ENCODE measurements at regions not wholly inside any gene's neighbourhood (a gene's known extent, or its start where the extent isn't known, plus 50 kb on each side); places are given as distances from the start of the nearest gene placed in this dataset.

- H3K27ac ChIP-seq, result no peak overlapping the region
- no peaks in the 10 kb centered on the region for H3K36me3 ChIP-seq
- ATAC-seq, result no peak
- H3K4me3 ChIP-seq, result no peak overlapping the region
- no peaks in the 10 kb centered on the region for H3K4me1 ChIP-seq
- no peaks in the 10 kb centered on the region for H3K9me3 ChIP-seq
- TF ChIP-seq POLR2A (IDR thresholded peaks at IDR 0.05) (no peak), POLR2AphosphoS5 (IDR thresholded peaks at IDR 0.05) (no peak), EP300 (IDR thresholded peaks at IDR 0.05) (no peak), CTCF (IDR thresholded peaks at IDR 0.05) (no peak)
- 82 to 87% methylated on average over 2 of the region's 2 CpGs for WGBS, 2 donors (ENCODE audit: low coverage in 1 of 2)
- no peaks in the 10 kb centered on the region for H3K27me3 ChIP-seq
These were observed 305.2 kb downstream of the RAB38 start for GRCh38 chr11:87870086-87870485.

GRCh38 chr11:87866951-87867350 is 308.3 kb downstream of the RAB38 start:
- Histone ChIP-seq H3K9me3 (no peaks in the 10 kb centered on the region), H3K27ac (no peak overlapping the region), H3K4me1 (no peaks in the 10 kb centered on the region), H3K27me3 (no peaks in the 10 kb centered on the region), H3K4me3 (no peak overlapping the region), H3K36me3 (no peaks in the 10 kb centered on the region)
- 17 to 31% methylated on average over 1 of the region's 1 CpG for WGBS, 2 donors (ENCODE audit: low coverage in 1 of 2)
- TF ChIP-seq POLR2A (IDR thresholded peaks at IDR 0.05), result no peak
- ATAC-seq, result no peak

- TF ChIP-seq POLR2A (IDR thresholded peaks at IDR 0.05), result no peak
- no peak for TF ChIP-seq EP300 (IDR thresholded peaks at IDR 0.05)
- no peak for TF ChIP-seq CTCF (IDR thresholded peaks at IDR 0.05)
- TF ChIP-seq POLR2AphosphoS5 (IDR thresholded peaks at IDR 0.05), result no peak
- Histone ChIP-seq H3K36me3 (no peaks in the 10 kb centered on the region), H3K4me1 (peaks cover 0 to 9% (median 2%) of the 10 kb centered on the region in 3 donors), H3K9me3 (no peaks in the 10 kb centered on the region), H3K27me3 (no peaks in the 10 kb centered on the region), H3K4me3 (no peak overlapping the region), H3K27ac (no peak overlapping the region)
- ATAC-seq, result no peak
- whole genome bisulfite sequencing, 2 donors (ENCODE audit: low coverage in 1 of 2), result 51 to 71% methylated on average over 4 of the region's 4 CpGs
These were observed 314.2 kb downstream of the RAB38 start for GRCh38 chr11:87861030-87861429.

GRCh38 chr11:87859636-87860035 is 315.6 kb downstream of the RAB38 start:
- Histone ChIP-seq H3K9me3 (no peaks in the 10 kb centered on the region), H3K36me3 (no peaks in the 10 kb centered on the region), H3K4me3 (no peak overlapping the region), H3K4me1 (peaks cover 0 to 9% (median 2%) of the 10 kb centered on the region in 3 donors), H3K27ac (no peak overlapping the region), H3K27me3 (no peaks in the 10 kb centered on the region)
- TF ChIP-seq POLR2AphosphoS5 (IDR thresholded peaks at IDR 0.05) (peak; percentile 42), POLR2A (IDR thresholded peaks at IDR 0.05) (no peak)
- WGBS, 2 donors (ENCODE audit: low coverage in 1 of 2), result 20 to 30% methylated on average over 1 of the region's 1 CpG
- ATAC-seq, result no peak

- Histone ChIP-seq H3K27ac (no peak overlapping the region), H3K4me1 (no peaks in the 10 kb centered on the region), H3K27me3 (no peaks in the 10 kb centered on the region), H3K4me3 (no peak overlapping the region), H3K36me3 (no peaks in the 10 kb centered on the region), H3K9me3 (no peaks in the 10 kb centered on the region)
- no peak for ATAC-seq
- 71 to 88% methylated on average over 1 of the region's 1 CpG for WGBS, 2 donors (ENCODE audit: low coverage in 1 of 2)
- no peak for TF ChIP-seq CTCF (IDR thresholded peaks at IDR 0.05)
These were observed 323.4 kb downstream of the RAB38 start for GRCh38 chr11:87851827-87852226.

- TF ChIP-seq EP300 (IDR thresholded peaks at IDR 0.05) (no peak), POLR2A (IDR thresholded peaks at IDR 0.05) (no peak), CTCF (IDR thresholded peaks at IDR 0.05) (no peak), POLR2AphosphoS5 (IDR thresholded peaks at IDR 0.05) (no peak)
- no peaks in the 10 kb centered on the region for H3K4me1 ChIP-seq
These were observed 324.0 kb downstream of the RAB38 start for GRCh38 chr11:87851234-87851633.

More at GRCh38 chr11:87851234-87851633, 324.0 kb downstream of the RAB38 start:
- Histone ChIP-seq H3K27ac (no peak overlapping the region), H3K27me3 (no peaks in the 10 kb centered on the region), H3K9me3 (no peaks in the 10 kb centered on the region), H3K4me3 (no peak overlapping the region), H3K36me3 (no peaks in the 10 kb centered on the region)
- no peak for ATAC-seq
- WGBS, 2 donors (ENCODE audit: low coverage in 1 of 2), result 37 to 50% methylated on average over 2 of the region's 2 CpGs

All from gastroesophageal sphincter (tissue), 4 donors.